Thyroid gland (tissue), 4 donors: ENCODE measurements at regions not wholly inside any gene's neighbourhood (a gene's known extent, or its start where the extent isn't known, plus 50 kb on each side); places are given as distances from the start of the nearest gene placed in this dataset.
"Not testable (repeated sequence)": the region's sequence is repeated elsewhere in the genome, so short reads cannot be mapped to it uniquely, and the experiment has no call there.

Source experiments
- DNase-seq, 2 donors: peaks; one replicate each; pipeline ENCODE4 v3.0.0-alpha.2; 2019
- H3K27ac ChIP-seq, 3 donors: fragments of 200-600 bp; sonication (generic); 1 replicate in 2 of 3; 2 replicates in 1 of 3; pipeline ENCODE4 v1.5.1; 2016 to 2019; ENCODE audit warnings: mild to moderate bottlenecking in 1 of 3, moderate library complexity in 1 of 3
- H3K27me3 ChIP-seq: fragments of 200-600 bp; sonication (generic); one replicate; pipeline ENCODE4 v1.5.1; 2019
- H3K36me3 ChIP-seq, 2 donors: fragments of 200-600 bp; sonication (generic); one replicate each; pipeline ENCODE4 v1.5.1; 2016 to 2019
- H3K4me1 ChIP-seq, 2 donors: fragments of 200-600 bp; sonication (generic); one replicate each; pipeline ENCODE4 v1.5.1; 2017 to 2019
- H3K4me3 ChIP-seq, 3 donors: fragments of 200-600 bp; sonication (generic); replicated peaks in 1 of 3; 1 replicate in 2 of 3; 2 replicates in 1 of 3; pipeline ENCODE4 v1.5.1; 2016; ENCODE audit warnings: mild to moderate bottlenecking in 1 of 3
- H3K9me3 ChIP-seq: fragments of 200-600 bp; sonication (generic); one replicate; pipeline ENCODE4 v1.5.1; 2017
- POLR2A ChIP-seq, 2 donors: fragments of 450-650 bp; IDR thresholded peaks; one replicate each; pipeline ENCODE4 v1.6.1; 2017; ENCODE audit warnings: antibody characterized with exemption in 2 of 2, mild to moderate bottlenecking in 2 of 2, moderate library complexity in 1 of 2
- WGBS, 2 donors: methylation state at CpG; one replicate each; pipeline ENCODE4 v1.1.5; 2017; 5-methylcytosine and 5-hydroxymethylcytosine counted together
- intact Hi-C: fragments of 100-400 bp; cut with DNase I; formaldehyde crosslinking; loops from one replicate; pipeline ENCODE4 v1.15.1; 2023
- TF ChIP-seq, protein P1 (sequence below), 6 experiments: fragments of 200-600 bp in 3 of 6; fragments of 450-650 bp in 3 of 6; sonication (generic) in 3 of 6; IDR thresholded peaks; one replicate each; pipeline ENCODE4 v1.5.1; 2016 to 2019; ENCODE audit warnings: antibody characterized with exemption in 6 of 6, mild to moderate bottlenecking in 2 of 6, inconsistent platforms in 1 of 6, moderate library complexity in 1 of 6

DNA sequence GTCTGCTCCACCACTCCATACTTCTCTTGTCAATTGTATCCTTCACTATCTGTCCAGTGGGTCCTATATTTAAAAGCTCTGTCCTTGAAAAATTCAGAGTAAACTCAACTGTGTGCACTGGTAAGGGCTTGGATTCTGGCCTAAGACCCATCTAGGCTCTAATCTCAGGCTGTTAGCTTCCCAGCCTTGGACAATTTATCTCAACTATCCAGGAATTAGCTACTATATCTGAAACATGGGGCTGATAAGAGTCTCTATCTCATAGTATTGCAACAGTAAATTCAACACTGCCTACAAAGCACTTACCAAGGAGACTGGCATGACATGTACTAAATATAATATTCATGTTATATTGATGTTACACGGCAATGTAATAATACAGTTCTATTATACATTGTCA, 303.4 kb downstream of the XPNPEP1 start:
- H3K4me3 ChIP-seq = no peak overlapping the region
- DNase-seq = no peak
- no peaks in the 10 kb centered on the region for H3K4me1 ChIP-seq
- no peaks in the 10 kb centered on the region for H3K36me3 ChIP-seq
- TF ChIP-seq, protein P1, sequence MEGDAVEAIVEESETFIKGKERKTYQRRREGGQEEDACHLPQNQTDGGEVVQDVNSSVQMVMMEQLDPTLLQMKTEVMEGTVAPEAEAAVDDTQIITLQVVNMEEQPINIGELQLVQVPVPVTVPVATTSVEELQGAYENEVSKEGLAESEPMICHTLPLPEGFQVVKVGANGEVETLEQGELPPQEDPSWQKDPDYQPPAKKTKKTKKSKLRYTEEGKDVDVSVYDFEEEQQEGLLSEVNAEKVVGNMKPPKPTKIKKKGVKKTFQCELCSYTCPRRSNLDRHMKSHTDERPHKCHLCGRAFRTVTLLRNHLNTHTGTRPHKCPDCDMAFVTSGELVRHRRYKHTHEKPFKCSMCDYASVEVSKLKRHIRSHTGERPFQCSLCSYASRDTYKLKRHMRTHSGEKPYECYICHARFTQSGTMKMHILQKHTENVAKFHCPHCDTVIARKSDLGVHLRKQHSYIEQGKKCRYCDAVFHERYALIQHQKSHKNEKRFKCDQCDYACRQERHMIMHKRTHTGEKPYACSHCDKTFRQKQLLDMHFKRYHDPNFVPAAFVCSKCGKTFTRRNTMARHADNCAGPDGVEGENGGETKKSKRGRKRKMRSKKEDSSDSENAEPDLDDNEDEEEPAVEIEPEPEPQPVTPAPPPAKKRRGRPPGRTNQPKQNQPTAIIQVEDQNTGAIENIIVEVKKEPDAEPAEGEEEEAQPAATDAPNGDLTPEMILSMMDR (IDR thresholded peaks at IDR 0.05) = no peak
- TF ChIP-seq POLR2A (IDR thresholded peaks at IDR 0.05) = no peak
- H3K27me3 ChIP-seq = no peaks in the 10 kb centered on the region
- H3K9me3 ChIP-seq = no peaks in the 10 kb centered on the region
- 93 to 100% methylated on average over 1 of the region's 1 CpG for WGBS, 2 donors
- intact Hi-C loops = no loop called here
- no peak overlapping the region for H3K27ac ChIP-seq

DNA sequence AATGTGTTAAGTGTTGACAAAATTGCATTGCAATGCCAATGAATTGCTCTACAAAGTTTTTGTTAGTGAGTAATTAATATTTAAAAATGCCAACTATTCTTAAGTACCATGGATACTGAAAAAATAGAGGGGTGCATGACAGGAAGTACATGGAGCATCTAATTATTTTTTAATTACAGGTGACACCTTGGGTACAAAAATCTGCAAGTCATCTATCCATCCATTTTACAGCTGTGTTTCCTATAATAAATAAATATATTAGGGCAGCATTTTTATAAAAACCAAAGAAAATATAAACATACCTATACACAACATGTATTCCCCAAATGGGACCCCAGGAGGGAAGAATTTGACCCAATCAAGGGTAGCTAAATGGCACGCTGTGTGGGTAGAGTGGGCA, 304.6 kb downstream of the XPNPEP1 start:
- TF ChIP-seq POLR2A (IDR thresholded peaks at IDR 0.05) = no peak
- TF ChIP-seq, protein P1 (IDR thresholded peaks at IDR 0.05) = no peak
- H3K27me3 ChIP-seq = no peaks in the 10 kb centered on the region

DNA sequence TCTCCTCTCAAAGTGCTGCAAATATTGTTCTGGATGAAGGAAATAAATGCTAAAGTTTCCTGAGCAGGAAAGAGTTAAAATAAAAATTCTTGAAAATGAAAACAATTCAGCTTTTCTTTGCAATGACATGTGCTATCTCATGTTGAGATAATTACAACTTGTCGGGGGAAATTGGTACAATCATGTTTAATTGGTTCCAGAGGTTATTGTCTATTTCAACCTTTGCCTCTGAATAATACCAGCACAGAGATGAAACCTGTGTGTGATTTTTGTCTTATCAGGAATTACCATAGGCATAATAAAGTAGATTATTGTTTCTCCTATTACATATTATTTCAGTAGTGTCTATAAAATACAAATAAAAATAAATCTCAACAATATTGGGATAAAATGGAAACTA, 305.0 kb downstream of the XPNPEP1 start:
- Histone ChIP-seq H3K4me3 (no peak overlapping the region), H3K27me3 (no peaks in the 10 kb centered on the region), H3K9me3 (no peaks in the 10 kb centered on the region), H3K27ac (no peak overlapping the region), H3K4me1 (no peaks in the 10 kb centered on the region), H3K36me3 (no peaks in the 10 kb centered on the region)
- DNase-seq = no peak
- 0% methylated on average over 1 of the region's 1 CpG for WGBS, 2 donors
- intact Hi-C loops = no loop called here
- no peak for TF ChIP-seq POLR2A (IDR thresholded peaks at IDR 0.05)
- TF ChIP-seq, protein P1 (IDR thresholded peaks at IDR 0.05) = no peak

More for the DNA sequence above, 304.6 kb downstream of the XPNPEP1 start:
- Histone ChIP-seq H3K27ac (no peak overlapping the region), H3K4me3 (no peak overlapping the region), H3K4me1 (no peaks in the 10 kb centered on the region), H3K9me3 (no peaks in the 10 kb centered on the region), H3K36me3 (no peaks in the 10 kb centered on the region)
- DNase-seq = no peak
- intact Hi-C loops = no loop called here
- WGBS, 2 donors = 91 to 93% methylated on average over 1 of the region's 1 CpG

DNA sequence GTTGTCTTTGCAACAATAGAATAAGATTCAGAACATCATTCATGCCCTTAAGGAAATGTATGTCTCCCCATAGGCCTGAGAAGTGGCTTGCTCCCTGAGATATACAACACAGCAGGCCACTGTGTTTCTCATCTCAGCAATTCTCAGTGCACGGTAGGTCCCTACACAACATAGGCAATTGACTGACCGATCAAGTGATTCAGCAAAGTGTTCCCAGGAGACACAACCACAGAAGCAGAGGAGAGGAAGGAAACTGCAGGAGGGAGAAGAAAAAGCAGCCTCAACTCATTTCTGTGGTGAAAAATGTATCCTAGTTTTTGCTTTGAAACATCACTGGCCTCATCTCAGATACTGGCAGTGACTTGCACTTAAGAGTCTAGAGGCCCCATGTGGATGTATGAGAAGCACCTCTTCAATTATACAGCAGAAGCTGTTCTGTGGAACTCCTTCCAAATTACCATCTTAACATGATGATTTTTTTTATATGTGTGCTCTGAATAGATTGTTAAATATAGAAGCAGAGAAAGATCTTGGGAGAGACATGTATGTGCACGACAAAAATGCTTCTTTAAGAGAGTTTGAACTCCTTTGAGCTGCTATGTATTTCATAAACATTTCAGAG, 306.8 kb downstream of the XPNPEP1 start:
- no peak overlapping the region for H3K4me3 ChIP-seq
- no peak overlapping the region for H3K27ac ChIP-seq
- 26 to 42% methylated on average over 3 of the region's 3 CpGs for WGBS, 2 donors
- TF ChIP-seq, protein P1 (IDR thresholded peaks at IDR 0.05) = no peak
- TF ChIP-seq POLR2A (IDR thresholded peaks at IDR 0.05) = no peak
- H3K9me3 ChIP-seq = no peaks in the 10 kb centered on the region
- DNase-seq = no peak
- H3K4me1 ChIP-seq = no peaks in the 10 kb centered on the region
- H3K27me3 ChIP-seq = no peaks in the 10 kb centered on the region
- intact Hi-C loops = no loop called here
- no peaks in the 10 kb centered on the region for H3K36me3 ChIP-seq

DNA sequence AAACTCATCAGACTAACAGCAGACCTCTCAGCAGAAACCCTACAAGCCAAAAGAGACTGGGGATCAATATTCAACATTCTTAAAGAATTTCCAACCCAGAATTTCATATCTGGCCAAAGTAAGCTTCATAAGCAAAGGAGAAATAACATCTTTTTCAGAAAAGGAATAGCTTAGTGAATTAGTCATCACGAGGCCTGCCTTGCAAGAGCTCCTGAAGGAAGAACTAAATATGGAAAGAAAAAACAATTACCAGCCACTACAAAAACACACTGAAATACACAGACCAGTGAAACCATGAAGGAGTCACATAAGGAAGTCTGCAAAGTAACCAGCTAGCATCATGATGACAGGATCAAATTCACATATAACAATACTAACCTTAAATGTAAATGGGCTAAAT, 328.0 kb downstream of the XPNPEP1 start:
- H3K9me3 ChIP-seq, H3K27me3 ChIP-seq, H3K4me3 ChIP-seq, H3K27ac ChIP-seq, intact Hi-C loops, H3K36me3 ChIP-seq, H3K4me1 ChIP-seq, DNase-seq: not testable (repeated sequence)
- 57 to 67% methylated on average over 1 of the region's 1 CpG for WGBS, 2 donors

DNA sequence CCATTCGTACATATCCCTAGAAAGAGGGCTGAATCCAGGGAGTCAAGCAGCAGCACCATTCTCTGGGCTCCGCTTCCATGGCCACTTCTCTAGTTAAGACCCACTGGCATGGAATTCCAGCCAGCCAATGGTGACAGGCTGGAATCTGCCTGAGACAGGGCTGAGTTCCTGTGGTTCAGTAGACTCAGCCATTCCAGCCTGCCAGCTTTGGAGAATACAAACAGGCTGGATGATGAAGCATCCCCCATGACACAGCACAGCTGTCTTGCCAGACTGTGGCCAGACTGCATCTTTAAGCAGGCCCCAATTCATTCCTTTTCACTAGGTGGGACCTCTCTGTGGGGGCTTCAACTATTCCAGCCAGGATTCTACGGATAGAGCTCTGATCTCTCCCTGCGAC, 329.6 kb downstream of the XPNPEP1 start:
- WGBS, 2 donors = 75 to 81% methylated on average over 4 of the region's 4 CpGs
- Histone ChIP-seq H3K36me3 (no peaks in the 10 kb centered on the region), H3K4me1 (no peaks in the 10 kb centered on the region), H3K9me3 (no peaks in the 10 kb centered on the region), H3K4me3 (no peak overlapping the region), H3K27me3 (no peaks in the 10 kb centered on the region), H3K27ac (no peak overlapping the region)
- TF ChIP-seq, protein P1 (IDR thresholded peaks at IDR 0.05) = no peak
- DNase-seq = no peak
- intact Hi-C loops = no loop called here
